Motor neuron (in vitro differentiated cells): ENCODE measurements at regions not wholly inside any gene's neighbourhood (a gene's known extent, or its start where the extent isn't known, plus 50 kb on each side); places are given as distances from the start of the nearest gene placed in this dataset.

ENCODE experiments used
- ATAC-seq, 8 experiments: fragments of 200-7000 bp; cut with Tn5 transposase; replicated peaks in 6 of 8; 2 replicates each; pipeline ENCODE4 v1.8.0; 2021; ENCODE audit warnings: mild to moderate bottlenecking in 8 of 8, moderate library complexity in 8 of 8
- H3K27ac ChIP-seq, 2 donors: fragments of 250-450 bp; sonication (Bioruptor Pico); 2 replicates each; pipeline ENCODE4 v1.9.0; 2021; ENCODE audit warnings: antibody characterized with exemption in 2 of 2, mild to moderate bottlenecking in 2 of 2, moderate library complexity in 1 of 2
- H3K4me1 ChIP-seq, 2 donors: fragments of 250-450 bp; sonication (Bioruptor Pico); replicated peaks in 1 of 2; 2 replicates each; pipeline ENCODE4 v1.6.1; 2021; ENCODE audit warnings: antibody characterized with exemption in 2 of 2, mild to moderate bottlenecking in 2 of 2, moderate library complexity in 1 of 2
- H3K4me3 ChIP-seq, 5 donors: fragments of 250-450 bp; sonication (Bioruptor Pico); 2 replicates each; pipeline ENCODE4 v1.9.0; 2021; ENCODE audit warnings: antibody characterized with exemption in 5 of 5, mild to moderate bottlenecking in 5 of 5, moderate library complexity in 4 of 5
- WGBS, 10 experiments: fragments of 450-650 bp; shearing (Covaris generic); methylation state at CpG; one replicate each; pipeline ENCODE4 v1.0.0; 2022; 5-methylcytosine and 5-hydroxymethylcytosine counted together
- in situ Hi-C, 9 experiments: fragments of 400-800 bp; cut with MboI; loops; one replicate each; pipeline ENCODE4 v1.15.0; 2021; ENCODE audit warnings: low sequenced_read_pairs in 9 of 9, low pct_unique_long_range_greater_than_20kb in 2 of 9; ENCODE audit not compliant: unreplicated experiment in 9 of 9

DNA sequence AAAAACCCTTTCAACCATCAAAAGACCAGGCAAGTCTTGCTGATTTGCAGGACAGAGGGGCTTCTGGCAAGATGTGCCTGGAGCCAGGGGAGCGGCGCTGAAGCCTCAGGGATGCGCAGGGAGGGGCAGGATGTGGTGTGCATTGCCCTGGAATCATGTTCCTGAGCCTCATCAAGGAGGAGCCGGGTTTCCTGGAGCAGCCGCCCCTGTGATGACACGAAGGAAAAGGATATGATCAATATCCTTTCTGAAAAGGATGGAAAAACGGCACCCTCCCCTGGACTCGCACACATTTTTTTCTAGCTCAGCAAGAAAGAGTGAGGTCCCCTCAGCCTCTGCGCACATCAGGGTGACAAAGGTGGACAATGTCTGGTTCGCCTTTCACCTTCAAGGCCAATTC lies 173.1 kb upstream of the SSTR4 start:
- Histone ChIP-seq H3K27ac (no peak overlapping the region), H3K4me3 (no peak overlapping the region), H3K4me1 (no peaks in the 10 kb centered on the region)
- peak in 4 of 8 experiments; percentile 6 to 80 (median 57) for ATAC-seq
- in situ Hi-C loops = no loop called here
- 45 to 83% (median 78%) methylated on average over 1 to 7 of the region's 10 CpGs; no CpG with 5 or more reads in 7 of the 10 experiments for WGBS, 10 experiments

DNA sequence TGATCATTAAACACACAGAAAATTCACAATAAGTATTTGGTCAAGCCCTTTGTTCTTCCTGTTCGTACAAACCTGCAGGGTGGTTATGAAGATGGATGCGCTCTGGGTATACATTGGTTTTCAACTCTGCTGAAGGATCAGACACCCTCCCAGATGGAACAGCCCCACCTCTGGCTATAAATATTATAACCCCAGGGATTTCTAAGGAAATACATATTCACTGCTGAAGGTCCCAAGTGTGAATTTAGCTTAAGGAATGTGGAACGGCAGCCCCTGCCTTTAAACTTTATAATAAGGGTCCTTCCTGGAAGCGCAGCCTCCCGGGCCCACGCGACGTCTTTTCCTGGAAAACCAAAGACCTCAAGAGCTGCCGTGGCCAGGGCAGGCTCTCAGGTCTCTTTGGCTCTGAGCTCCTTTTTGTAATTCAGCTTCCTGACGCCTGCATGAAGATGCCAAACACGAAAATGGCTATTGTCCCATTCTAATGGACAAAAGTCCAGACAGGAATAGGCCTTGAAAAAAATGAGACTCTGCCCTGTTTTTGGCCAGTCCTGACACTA lies 172.4 kb upstream of the SSTR4 start:
- WGBS, 10 experiments = 3 to 100% (median 77%) methylated on average over 1 to 10 of the region's 11 CpGs
- in situ Hi-C loops = no loop called here
- Histone ChIP-seq H3K4me3 (no peak overlapping the region), H3K27ac (no peak overlapping the region), H3K4me1 (no peaks in the 10 kb centered on the region)
- ATAC-seq = peak in 3 of 8 experiments; percentile 32 to 58 (median 55)

DNA sequence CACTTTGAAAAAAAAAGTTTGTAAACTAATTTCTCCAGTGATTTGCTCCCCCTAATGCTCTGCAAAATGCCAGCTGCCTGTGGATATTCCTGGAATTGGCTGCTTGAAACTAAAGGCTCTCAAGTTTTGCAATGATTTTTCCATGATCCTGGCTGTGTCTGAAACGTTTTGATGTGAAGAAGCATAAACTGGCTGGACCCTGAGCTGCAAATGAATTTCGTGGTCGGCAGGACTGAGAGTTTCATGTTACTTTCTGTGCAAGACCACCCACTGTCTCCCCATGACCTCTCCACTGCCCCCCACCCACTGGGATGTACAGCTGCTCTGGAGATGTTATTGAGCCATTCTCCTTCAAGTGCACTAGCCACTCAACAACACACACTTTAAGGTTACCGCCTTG lies 171.3 kb upstream of the SSTR4 start:
- WGBS, 10 experiments = 4 to 63% (median 18%) methylated on average over 1 to 4 of the region's 4 CpGs; no CpG with 5 or more reads in 2 of the 10 experiments
- in situ Hi-C loops = no loop called here

DNA sequence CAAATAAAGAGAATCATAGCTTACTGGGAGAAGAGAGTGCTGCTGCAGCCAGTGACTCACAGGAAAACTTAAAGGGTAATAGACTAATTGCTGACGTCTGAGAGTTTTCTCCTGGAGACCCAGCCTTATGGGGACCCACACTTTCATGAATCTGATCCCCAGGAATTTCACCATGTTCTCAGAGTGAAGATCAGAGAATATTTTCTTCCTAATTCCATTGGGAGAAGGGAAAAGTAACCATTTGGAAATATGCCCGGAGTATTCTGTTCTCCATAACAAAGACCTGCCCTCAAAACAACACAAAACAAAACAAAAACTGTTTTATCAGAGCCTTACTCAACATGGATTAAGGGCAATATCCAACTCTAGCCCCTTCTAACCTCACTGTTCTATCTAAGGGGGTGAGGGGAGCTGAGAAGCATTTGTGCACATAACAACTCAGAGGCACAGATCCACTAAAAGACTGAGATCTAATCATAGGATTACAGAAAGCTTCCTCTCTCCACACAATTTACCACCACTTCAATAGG lies 168.2 kb upstream of the SSTR4 start:
- 8 to 80% (median 42%) methylated on average over 1 to 2 of the region's 2 CpGs; no CpG with 5 or more reads in 2 of the 10 experiments for WGBS, 10 experiments
- no peak overlapping the region for H3K4me3 ChIP-seq
- peak in 2 of 8 experiments; percentile 9 to 10 for ATAC-seq
- no peak overlapping the region for H3K27ac ChIP-seq
- H3K4me1 ChIP-seq = no peaks in the 10 kb centered on the region
- in situ Hi-C loops = no loop called here

More for the DNA sequence above, 171.3 kb upstream of the SSTR4 start:
- Histone ChIP-seq H3K4me3 (no peak overlapping the region), H3K4me1 (no peaks in the 10 kb centered on the region), H3K27ac (no peak overlapping the region)
- no peak for ATAC-seq

DNA sequence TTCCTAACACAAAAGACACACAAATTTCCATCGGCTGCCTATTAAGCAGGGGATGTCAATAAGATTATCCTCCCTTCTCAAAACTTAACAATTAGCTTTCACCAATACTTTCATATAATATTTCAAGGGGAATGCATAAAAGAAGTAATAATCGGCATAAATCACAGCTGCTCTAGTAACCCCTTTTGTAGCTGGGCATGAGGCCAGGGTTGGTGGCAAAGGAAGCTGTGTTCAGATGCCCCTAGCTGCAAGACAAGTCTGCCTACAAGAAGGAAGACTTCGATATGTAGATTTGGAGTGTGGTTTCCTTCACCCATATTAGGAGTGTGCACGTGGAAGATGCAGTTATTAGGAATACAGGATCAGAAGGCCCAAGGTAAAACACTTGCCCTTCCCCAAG lies 156.9 kb upstream of the SSTR4 start:
- Histone ChIP-seq H3K4me1 (no peaks in the 10 kb centered on the region), H3K4me3 (no peak overlapping the region), H3K27ac (no peak overlapping the region)
- no peak for ATAC-seq
- in situ Hi-C loops = no loop called here
- 31 to 90% (median 72%) methylated on average over 1 to 4 of the region's 4 CpGs; no CpG with 5 or more reads in 3 of the 10 experiments for WGBS, 10 experiments

DNA sequence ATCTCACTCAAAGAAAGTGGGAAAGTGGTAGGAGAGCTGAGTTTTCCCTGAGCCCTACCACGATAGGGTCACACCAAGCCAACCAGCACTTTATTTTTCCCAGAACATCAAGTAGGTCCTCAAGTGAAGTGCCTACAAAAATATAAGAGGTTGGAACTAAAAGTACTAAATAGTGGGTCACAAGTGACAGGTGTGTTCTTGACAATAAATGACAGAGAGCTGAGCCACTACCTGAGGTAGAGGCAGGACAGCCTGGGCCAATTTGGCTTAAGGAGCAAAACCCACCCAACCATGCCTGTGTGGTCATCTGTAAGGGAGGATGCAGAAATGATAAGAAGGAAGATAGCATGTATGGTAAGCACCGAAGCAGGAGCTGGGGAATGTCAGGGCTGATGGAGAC lies 154.8 kb upstream of the SSTR4 start:
- 0 to 100% (median 51%) methylated on average over 1 to 2 of the region's 2 CpGs; no CpG with 5 or more reads in 2 of the 10 experiments for WGBS, 10 experiments
- no peaks in the 10 kb centered on the region for H3K4me1 ChIP-seq
- no peak overlapping the region for H3K4me3 ChIP-seq
- no peak overlapping the region for H3K27ac ChIP-seq
- no peak for ATAC-seq
- in situ Hi-C loops = no loop called here

DNA sequence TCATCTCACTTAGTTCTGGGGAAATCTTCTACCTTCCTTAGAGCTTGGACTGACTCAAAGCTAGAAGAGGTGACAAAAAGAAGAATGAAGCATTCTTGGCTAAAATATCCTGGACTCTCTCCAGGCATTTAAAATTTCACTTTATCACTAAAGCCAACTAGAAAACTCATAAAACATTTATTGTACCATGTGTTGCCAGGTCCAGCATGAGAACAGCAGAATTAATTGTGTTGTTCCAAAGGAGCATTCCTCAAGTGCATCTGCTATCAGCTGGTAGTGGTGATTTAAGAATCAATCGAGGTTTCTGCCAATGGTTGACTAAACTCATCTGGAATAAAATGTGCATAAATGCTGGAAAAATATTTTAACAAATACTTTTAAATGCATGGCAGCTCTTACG lies 147.3 kb upstream of the SSTR4 start:
- in situ Hi-C loops = no loop called here
- ATAC-seq = no peak
- Histone ChIP-seq H3K27ac (no peak overlapping the region), H3K4me1 (no peaks in the 10 kb centered on the region), H3K4me3 (no peak overlapping the region)
- 0 to 100% (median 49%) methylated on average over 1 to 2 of the region's 2 CpGs; no CpG with 5 or more reads in 2 of the 10 experiments for WGBS, 10 experiments

DNA sequence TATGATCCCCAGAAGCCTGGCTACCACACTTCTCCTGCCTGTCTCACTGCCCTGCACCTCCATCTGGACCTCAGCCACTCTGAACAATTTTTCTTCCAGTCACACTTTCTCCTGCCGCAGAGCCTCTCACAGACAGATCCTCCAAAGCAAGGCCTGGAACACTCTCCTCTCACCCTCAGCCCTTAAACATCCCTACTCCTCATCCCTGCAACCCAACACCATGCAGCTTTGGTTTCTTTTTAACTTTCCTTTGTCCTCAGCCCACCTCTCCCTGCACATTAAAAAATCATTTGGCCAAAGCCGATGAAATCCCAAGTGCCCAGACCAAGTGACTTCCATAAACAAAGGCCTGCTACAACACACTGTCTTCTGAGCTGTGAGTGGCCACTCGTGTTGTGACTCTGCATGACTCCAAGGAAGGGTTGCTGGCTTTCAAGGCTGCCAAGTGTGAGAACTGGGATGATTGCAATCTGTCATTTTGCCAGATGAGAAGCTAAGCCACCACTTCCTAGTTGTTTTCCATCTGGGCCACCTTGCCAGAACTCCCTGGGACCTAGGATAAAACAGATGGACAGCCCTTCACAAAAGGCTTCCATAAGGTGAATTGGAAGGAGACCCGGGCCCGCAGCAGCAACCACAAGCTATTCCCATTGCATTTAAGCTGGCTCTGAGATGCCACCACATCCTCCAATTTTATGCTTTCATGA lies 144.4 kb upstream of the SSTR4 start:
- in situ Hi-C loops = no loop called here
- Histone ChIP-seq H3K27ac (no peak overlapping the region), H3K4me1 (no peaks in the 10 kb centered on the region), H3K4me3 (no peak overlapping the region)
- no peak for ATAC-seq
- WGBS, 10 experiments = 17 to 92% (median 38%) methylated on average over 1 to 5 of the region's 5 CpGs; no CpG with 5 or more reads in 1 of the 10 experiments

DNA sequence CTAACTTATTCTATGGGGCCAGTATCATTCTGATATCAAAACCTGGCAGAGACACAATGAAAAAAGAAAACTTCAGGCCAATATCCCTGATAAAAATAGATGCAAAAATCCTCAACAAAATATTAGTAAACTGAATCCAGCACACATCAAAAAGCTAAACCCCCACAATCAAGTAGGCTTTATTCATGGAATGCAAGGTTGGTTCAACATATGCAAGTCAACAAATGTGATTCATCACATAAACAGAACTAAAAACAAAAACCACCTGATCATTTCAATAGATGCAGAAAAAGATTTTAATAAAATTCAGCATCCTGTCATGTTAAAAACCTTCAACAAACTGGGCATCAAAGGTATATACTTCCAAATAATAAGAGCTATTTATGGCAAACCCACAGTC lies 133.9 kb upstream of the SSTR4 start:
- ATAC-seq = no peak
- H3K4me1 ChIP-seq = no peaks in the 10 kb centered on the region
- no peak overlapping the region for H3K27ac ChIP-seq
- no peak overlapping the region for H3K4me3 ChIP-seq
- in situ Hi-C loops = no loop called here

DNA sequence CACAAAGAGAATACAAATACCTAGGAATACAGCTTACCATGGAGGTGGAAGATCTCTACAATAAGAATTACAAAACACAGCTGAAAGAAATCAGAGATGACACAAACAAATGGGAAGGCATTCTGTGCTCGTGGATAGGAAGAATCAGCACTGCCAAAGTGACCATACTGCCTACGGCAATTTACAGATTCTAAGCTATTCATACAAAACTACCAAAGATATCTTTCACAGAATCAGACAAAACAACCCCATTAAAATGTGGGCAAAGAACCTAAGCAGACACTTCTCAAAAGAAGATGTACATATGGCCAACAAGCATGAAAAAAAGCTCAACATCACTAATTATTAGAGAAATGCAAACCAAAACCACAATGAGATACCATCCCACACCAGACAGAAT lies 133.2 kb upstream of the SSTR4 start:
- Histone ChIP-seq H3K4me1 (no peaks in the 10 kb centered on the region), H3K4me3 (no peak overlapping the region), H3K27ac (no peak overlapping the region)
- in situ Hi-C loops = no loop called here
- ATAC-seq = no peak
- WGBS, 10 experiments = 29 to 100% (median 56%) methylated on average over 1 to 2 of the region's 2 CpGs; no CpG with 5 or more reads in 2 of the 10 experiments

DNA sequence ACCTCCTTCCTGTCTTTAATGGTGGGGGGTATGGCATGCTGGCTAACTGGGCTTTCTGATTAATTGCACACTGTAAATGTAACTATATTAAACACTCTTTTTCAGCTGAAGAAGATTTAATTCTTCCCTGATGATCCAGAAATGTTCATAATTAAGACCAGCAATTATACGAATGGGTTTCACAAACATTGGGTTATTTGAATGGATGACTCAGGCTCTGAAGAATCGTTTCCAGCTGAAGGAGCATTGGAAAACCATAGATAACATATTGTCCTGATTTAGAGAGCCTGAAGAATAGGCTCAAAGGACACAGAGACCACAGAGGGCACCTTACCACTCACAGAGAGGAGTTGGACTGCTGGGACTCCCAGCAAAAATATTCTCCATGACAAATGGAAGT lies 130.7 kb upstream of the SSTR4 start:
- H3K4me1 ChIP-seq = no peaks in the 10 kb centered on the region
- in situ Hi-C loops = no loop called here
- 0 to 91% (median 57%) methylated on average over 1 to 2 of the region's 2 CpGs; no CpG with 5 or more reads in 1 of the 10 experiments for WGBS, 10 experiments
- H3K27ac ChIP-seq = no peak overlapping the region
- ATAC-seq = no peak
- no peak overlapping the region for H3K4me3 ChIP-seq

DNA sequence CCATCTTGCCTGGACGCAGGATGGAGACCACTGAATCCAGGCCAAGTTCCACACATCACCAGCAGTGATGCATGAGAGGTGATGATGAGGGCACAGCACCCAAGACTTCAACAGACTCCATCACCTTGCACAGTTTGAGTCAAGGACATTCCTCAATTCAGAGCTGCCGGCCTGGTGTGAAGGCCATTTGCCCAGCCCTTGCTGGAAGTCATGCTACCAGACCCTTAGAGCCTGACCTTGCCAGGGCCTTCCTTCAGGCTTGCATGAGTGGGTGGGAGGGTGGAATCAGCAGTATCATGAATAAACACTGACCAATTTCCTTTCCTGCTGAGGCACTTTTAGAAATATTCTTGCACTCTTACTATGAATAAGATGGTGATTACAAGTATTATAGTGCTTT lies 130.2 kb upstream of the SSTR4 start:
- in situ Hi-C loops = no loop called here
- WGBS, 10 experiments = 0 to 80% (median 0%) methylated on average over 1 of the region's 2 CpGs; no CpG with 5 or more reads in 5 of the 10 experiments
- Histone ChIP-seq H3K4me3 (no peak overlapping the region), H3K4me1 (no peaks in the 10 kb centered on the region), H3K27ac (no peak overlapping the region)
- no peak for ATAC-seq

DNA sequence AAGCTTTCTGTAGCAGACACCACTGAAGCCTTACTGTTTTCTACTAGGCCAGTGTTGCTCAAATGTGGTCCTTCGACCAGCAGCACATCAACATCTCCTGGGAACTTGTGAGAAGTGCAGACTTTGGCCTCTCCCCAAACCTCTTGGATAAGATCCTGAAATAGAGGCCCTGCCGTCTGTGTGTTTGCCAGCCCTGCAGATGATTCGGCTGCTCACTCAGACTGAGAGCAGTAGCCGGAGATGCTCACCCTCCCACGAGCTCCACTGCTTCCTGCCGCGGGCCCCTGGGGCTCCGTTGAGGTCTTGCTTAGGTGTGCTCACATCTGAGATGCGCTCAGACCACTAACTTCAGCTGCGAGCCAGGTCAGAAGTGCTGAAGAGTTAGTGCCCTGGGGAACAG lies 129.5 kb upstream of the SSTR4 start:
- Histone ChIP-seq H3K4me1 (no peaks in the 10 kb centered on the region), H3K27ac (no peak overlapping the region), H3K4me3 (no peak overlapping the region)
- 25 to 80% (median 66%) methylated on average over 1 to 5 of the region's 10 CpGs; no CpG with 5 or more reads in 4 of the 10 experiments for WGBS, 10 experiments
- in situ Hi-C loops = no loop called here
- peak in 2 of 8 experiments; percentile 41 to 45 for ATAC-seq
